ENCODE measurements at regions not wholly inside any gene's neighbourhood (a gene's known extent, or its start where the extent isn't known, plus 50 kb on each side); places are given as distances from the start of the nearest gene placed in this dataset.

DNA sequence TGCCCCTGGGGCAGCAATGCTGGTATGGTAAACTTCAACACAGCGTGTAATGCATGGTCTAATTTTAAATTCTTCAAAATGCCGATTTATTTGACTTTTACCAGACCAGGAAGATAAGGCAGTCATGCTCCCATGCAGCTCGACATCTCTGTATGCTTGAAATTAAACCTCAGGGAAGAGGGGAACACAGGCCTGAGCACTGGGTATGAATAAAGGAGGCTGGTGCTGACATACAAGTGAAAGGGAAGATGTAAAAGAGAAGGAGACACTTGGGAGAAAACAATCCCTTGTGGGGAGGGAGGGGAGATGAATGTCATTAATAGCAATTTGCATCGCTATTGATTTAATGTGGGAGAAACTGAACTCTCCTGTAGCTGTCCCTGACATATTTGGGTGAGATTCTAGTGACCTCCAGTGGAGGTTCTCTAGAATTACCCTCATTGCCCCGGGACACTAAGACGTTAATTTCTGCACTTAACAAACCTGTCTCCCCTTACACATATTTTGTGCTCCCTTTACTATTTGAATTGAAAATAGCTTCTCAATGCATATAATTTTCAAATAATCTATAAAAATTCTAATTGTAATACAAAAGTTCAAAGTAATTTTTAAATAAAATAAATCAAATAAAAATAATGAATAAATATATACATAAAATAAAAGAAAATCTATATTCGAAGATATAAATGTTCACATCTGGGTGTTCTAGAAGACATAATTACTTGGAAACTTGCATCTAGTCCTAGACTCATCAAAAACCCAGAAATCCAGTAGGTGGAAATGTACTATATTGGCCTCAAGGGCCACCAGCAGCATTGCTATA lies 283.1 kb downstream of the LMX1A start:
- DNase-seq (ENCODE audit: low read depth in 3 of 3): no peak

DNA sequence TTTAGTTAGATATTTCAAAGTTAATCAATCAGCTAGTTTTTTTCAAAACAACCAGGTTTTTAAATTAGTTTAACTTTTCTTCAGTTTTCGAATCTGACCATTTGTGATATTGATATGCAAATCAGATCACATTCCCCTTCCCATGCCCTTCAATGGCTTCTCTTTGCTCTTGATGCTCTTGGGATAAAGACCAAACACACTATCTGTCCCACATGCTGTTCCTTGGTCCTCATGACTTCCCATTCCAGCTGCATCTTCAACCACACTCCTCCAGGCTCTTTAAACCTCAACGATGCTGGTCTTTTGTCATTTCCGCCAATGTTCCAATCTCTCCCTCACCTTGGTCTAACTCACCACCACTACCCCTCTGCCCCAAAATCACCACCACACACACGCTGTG lies 285.8 kb downstream of the LMX1A start:
- no peak for DNase-seq (ENCODE audit: low read depth in 3 of 3)

DNA sequence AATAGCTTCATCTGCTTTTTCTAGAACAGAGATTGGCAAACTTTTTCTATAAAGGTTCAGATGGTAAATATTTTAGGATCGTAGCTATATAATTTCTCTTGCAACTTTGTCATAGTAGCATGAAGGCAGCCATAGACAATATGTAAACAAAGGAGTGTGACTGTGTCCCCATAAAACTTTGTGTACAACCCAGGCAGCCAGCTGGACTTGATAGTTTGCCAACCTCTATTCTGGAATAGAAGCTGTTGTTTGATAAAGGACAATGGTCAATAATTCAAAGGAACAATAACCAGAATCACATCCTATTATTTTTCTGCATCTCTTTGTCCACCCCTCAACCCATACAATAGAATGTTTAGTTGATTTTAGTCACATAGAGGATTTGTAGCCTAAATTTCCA lies 286.7 kb downstream of the LMX1A start:
- no peak for DNase-seq (ENCODE audit: low read depth in 3 of 3)

DNA sequence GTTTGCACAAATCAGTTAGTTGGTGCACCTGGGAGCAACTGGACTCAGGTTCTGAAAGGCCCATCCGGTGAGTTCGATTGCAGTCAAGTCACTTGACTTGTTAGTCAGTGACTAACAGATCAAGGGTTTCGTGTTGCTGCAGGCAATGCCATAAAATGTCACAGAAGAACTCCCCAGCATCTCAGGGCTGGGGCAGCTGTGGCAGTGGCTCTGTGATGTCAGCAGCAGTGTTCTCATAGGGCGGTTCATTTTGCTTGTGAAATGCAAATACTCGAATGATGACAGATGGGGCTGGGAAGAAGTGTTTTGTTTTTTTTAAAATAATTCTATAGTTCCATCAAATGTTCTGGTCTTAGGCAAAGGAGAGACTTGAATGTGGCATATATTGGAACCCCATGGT lies 287.8 kb downstream of the LMX1A start:
- no peak for DNase-seq (ENCODE audit: low read depth in 3 of 3)

DNA sequence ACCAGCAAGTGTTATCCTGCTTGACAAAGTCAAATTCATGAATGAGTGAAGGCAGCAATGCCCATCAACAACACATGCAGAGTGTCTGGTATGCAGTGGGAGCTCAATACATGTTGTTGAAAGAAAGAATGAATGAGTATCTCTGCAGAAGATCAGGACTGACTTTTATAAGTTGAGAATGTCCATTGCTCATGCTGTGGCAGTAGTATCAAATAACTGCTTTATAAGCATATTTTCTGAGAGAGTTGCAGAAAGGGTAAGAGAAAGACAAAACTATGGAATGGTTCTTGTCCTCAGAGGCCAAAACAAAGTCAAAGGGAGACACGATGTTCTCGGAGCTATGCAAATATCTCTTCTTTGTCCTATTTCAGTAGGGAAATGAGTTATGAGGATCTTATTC lies 288.7 kb downstream of the LMX1A start:
- DNase-seq (ENCODE audit: low read depth in 3 of 3): no peak

DNA sequence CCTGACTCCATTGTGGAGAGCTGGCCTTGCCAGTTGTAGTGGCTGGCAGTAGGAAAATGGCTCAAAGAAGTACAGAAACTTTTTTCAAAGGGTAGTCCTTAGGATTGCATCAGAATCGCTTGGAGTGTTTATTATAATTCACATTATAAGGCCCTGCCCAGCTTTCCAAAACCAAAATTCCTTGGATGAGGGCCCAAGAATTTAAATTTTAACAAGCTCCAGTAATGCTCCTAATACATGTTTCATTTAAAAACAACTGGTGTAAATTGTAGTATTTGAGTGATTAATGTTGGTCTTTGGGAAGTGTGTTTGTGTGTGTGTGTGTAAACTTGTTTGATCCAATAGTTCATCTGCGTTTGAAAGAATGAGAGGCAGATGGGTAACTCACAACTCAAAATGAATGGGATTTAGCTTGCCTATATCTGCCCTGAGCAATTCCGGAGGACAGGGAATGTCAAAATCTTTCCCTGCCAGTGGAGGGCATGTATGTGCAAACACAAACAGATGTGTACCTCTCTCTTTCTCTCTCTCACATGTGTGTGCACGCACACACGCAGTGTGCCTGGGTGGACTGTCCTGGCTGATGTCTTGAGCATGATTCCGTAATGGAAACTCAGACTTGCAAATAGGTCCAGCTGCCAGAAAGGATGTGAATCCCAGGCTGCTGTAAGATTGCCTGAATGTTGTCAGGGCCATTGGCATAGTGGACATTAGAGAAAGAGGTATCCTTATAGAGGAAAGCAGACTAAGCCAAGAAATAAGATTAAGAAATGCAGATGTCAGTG lies 293.1 kb downstream of the LMX1A start:
- no peak for DNase-seq (ENCODE audit: low read depth in 3 of 3)

DNA sequence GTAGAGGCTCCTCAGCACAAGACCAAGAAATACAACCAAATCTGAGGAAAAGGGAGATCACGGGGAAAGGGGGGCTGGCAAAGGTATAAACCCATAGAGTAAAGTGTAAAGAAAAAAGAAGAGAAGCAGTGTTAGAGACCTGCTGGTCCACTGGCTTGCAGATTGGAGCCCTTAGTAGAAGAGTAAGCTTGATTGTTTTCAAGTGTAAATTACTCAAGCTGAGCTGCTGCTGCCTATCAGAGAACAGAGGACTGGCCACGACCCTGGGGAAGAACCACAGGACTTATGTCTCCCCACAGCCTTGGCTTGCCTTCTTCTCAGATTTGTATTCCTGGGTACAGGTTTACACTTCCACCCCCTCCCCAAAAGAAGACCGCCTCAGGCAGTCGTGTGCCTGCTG lies 294.2 kb downstream of the LMX1A start:
- no peak for DNase-seq (ENCODE audit: low read depth in 3 of 3)

DNA sequence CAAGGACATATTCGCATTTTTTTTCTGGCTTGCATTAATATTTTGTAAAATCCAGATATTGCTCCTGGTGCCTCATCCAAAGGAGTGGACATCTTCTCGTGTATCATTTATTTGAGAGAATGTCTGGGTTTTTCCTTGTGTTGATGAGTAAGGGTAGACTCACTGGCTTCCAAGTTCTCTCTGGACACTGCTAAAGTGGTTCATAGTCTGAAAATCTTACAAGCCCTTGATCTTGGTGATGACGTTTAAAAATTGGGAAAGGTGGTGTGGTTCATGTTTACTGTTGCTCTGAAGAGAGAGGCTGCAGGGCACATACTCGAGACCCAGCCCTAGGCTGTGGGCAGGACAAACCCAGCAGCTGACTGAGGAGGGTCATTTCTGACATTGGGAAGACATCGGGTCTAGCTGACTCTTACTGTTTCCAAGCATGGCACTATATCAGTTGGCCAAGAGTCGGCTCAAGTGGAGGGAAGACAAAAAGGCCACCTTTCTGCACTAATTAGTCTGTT lies 296.2 kb downstream of the LMX1A start:
- DNase-seq (ENCODE audit: low read depth in 3 of 3): no peak

DNA sequence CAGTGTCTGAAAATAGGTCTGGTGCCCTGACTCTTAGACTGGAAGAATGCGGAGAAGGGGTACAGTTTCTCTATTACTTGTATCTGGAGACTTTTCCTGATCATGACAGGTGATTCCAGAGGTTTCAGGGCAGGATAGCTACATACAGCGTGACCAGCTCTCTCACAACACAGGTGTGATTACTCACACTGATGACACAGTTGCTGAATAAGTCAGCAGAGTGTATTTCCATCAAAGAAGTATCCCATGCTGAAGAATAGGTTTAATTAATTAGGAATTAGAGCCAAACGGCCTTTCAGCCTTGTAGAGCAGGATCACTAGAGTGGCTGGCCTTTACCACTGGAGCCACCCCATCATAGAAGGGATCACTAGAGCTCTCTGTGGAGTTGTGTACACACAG lies 298.6 kb downstream of the LMX1A start:
- no peak for DNase-seq (ENCODE audit: low read depth in 3 of 3)

DNA sequence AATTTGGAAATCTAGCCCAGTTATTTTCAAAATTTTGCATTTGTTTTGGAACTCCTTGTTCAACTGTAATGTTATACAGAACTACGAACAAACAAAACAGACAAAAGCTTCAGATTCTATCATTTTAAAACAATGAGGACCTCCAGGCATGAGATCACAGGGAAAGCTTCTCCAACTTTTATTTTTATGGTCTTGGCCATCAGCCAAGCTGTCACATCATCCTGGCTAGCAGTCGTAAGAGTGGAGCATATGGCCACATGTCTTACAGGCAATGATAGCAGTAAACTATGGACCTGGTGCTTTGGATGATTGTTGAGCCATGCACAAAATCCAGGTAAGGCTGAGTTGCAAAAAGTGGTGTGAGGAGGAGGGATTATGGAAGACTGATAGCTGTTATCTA lies 299.6 kb downstream of the LMX1A start:
- DNase-seq (ENCODE audit: low read depth in 3 of 3): no peak

DNA sequence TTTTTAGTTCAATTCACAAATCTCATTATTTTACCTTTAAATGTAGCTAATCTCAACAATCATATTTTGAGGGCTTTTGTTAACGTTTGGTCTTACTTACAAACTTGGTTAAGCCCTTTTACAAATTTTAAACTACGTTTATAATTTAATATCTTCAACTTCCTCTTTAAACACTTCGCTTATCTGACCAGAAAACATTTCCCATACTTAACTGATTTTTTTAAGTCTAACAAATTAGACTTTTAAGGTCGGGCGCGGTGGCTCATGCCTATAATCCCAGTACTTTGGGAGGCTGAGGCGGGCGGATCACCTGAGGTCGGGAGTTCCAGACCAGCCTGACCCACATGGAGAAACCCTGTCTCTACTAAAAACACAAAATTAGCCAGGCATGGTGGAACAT lies 300.9 kb downstream of the LMX1A start:
- DNase-seq (ENCODE audit: low read depth in 3 of 3): no peak

DNA sequence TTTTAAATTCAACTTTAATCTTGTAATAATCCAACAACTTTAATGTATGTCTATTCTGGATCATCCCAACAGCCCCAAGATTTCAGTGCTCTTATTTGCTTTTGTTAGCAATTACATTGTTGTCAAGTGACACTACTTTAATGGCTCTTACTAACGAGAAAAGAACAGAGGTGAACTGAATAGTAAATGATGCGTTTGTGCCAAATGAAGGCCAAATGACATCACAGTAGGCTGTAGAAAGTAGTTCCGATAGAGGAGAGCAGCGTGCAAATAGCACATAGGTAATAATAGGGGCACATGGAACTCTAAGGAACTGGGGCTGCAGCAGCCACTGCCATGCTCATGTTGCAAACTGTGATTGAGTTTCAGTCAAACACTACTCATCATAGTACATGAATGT lies 301.9 kb downstream of the LMX1A start:
- DNase-seq (ENCODE audit: low read depth in 3 of 3): no peak

DNA sequence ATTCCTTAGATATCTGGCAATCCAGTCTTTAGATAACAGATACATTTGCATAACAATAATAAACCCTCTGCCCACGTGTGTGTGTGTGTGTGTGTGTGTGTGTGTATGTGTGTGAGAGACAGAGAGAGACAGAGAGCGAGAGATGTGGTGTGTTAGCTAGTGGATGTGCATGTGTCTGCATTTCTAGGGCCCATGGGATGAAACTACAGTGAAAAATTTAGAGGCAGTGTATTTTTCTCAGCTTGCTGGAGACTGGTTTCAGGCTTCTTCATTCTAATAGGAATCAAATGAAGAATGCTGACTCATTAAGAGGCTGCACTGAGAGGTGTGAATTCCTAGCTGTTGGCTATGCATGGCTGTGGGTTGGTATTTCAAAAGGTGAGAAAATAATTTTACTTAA lies 303.2 kb downstream of the LMX1A start:
- no peak for DNase-seq (ENCODE audit: low read depth in 3 of 3)

DNA sequence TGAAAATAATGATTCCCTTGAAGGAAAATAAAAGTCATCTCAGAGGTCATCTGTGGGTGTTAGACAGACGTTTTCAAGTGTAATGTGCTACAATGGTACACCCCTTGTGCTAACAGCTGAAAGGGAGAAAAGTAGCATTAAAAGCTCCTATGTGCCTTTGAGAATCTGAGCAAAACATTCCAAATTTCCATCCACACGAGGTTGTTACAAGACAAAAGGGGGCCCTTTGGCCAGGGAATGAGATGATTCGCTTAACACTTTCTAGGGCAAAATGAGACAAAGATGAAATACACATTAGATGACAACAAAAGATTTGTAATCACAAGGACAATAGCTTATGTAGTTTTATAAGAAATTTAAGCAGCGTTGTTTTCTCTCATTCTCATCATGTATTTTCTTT lies 303.6 kb downstream of the LMX1A start:
- no peak for DNase-seq (ENCODE audit: low read depth in 3 of 3)

DNA sequence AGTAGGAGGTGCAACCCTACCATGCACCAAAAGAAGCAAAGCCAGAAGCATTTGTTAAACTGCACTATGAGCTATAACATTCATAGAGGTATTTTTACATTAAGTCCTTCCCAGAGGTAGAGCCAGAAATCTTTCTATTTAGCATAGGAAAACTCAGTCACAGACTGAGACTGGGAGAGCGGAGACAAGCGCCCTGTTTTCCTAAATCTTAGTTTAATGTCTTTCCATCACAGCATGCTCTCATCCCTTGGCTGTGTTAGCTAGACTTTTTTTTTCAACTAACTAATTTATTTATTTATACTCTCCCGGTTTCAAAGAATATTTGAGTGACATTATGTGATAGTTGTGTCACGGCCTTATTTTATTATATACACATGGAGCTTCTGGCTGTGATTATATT lies 304.1 kb downstream of the LMX1A start:
- DNase-seq (ENCODE audit: low read depth in 3 of 3): no peak

DNA sequence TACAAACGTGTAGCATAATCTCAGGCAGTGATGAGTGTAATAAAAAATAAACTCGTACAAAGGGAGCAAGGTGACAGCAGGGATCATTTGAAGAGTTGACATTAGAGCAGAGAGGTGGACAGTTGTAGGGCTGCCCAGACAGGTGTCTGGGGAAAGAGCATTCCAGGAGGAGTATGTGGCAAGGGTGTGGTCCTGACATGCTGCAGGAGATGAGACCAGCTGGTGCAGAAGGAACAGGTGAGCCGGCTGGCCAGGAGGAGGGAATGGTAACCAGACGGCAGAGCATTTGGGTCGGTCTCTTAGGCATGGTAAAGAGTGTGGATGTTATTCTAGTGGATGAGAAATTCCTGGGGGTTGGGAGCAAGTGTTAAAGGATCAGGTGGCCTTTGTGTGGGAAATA lies 306.3 kb downstream of the LMX1A start:
- no peak for DNase-seq (ENCODE audit: low read depth in 3 of 3)

DNA sequence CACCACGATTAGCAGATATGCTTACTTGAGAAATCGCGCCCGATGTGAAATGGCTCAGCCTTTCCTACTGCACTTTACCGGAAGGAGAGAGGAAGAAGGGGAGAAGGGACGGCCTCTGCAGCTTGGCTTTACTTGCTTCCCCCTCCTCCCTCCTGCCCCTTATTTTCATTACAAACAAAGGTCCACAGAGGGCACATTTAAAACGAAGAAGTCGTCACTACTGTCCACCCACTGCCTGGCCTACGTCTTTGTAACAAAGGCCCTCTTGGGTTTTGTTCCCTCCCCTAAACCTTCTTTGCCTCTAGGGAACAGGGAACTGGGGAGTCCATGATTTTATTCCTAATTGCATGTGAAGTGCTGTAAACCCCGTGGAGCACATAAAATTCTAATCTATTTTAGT lies 308.5 kb downstream of the LMX1A start:
- no peak for DNase-seq (ENCODE audit: low read depth in 3 of 3)

DNA sequence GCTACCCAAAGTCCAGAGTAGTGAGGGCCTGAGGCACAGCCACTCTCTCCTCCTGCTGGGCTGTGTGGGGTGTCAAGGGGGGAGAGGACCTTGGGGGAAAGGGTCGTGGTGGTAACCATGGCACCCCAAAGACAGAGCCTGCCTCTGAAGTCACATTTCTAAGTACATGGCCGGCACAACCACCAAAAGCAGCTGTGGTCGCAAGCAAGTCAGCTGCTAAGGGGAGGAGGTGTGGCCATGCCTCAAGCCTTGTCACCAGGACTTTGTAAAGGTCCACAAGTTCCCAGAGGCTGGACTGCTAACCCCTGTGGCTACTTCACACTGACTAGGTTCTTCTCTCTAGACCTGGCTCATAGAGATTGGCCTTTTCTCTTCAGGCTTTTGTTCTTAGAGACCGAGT lies 310.6 kb downstream of the LMX1A start:
- no peak for DNase-seq (ENCODE audit: low read depth in 3 of 3)

DNA sequence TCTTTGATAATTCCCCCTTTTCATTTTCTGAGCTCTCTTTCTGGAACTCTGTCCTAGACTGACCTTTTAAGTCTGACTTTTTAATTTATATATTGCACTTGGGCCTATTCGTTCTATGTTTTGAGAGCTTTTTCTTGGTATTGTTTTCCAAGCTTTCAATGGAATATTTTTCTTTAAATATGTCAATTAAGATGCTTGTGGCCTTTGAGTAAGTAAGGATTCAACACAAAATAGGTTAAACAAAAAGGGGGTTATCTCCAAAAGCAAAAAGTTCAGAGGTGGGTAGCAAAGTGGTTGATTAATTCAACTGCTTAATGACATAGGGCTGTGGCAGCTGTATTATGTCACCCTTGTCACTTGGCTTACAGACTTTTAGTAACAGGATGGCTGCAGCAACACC lies 315.9 kb downstream of the LMX1A start:
- DNase-seq (ENCODE audit: low read depth in 3 of 3): no peak

DNA sequence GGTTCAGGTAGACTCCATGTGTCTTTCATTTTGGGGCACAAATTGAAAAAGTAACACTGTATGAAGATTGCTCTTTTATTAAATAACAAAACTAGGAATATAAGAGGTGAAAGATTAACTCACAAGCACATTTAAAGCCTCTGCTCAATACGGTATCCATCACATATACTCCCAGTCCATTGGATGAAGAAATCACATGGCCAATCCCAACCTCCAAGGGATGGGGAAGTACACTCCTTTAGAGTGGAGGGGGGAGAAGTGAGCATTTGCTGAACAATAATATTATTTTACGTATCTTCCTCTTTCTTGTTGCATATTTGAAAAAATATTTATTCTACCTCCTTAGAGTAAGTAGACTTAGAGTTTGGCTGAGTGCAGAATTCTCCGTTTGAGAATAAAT lies 316.5 kb downstream of the LMX1A start:
- no peak for DNase-seq (ENCODE audit: low read depth in 3 of 3)

DNA sequence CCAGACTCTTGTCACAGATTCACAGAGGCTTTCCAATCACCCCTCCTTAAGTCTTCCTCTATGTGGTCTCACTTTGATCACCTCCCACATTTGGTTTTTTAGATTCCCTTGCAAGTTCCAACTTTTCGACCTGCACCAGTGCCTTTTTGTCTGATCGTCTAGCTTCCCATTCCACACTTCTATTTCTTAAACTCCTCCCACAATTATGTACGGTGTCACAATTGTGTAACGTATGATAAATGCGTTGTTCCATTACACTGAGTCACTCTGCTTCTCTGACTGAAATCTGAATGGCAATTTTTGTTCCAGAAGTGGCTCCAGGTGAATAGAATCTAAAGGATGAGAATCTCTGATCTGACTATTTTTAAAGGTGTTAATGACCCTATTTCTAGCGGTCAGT lies 320.1 kb downstream of the LMX1A start:
- DNase-seq (ENCODE audit: low read depth in 3 of 3): no peak

DNA sequence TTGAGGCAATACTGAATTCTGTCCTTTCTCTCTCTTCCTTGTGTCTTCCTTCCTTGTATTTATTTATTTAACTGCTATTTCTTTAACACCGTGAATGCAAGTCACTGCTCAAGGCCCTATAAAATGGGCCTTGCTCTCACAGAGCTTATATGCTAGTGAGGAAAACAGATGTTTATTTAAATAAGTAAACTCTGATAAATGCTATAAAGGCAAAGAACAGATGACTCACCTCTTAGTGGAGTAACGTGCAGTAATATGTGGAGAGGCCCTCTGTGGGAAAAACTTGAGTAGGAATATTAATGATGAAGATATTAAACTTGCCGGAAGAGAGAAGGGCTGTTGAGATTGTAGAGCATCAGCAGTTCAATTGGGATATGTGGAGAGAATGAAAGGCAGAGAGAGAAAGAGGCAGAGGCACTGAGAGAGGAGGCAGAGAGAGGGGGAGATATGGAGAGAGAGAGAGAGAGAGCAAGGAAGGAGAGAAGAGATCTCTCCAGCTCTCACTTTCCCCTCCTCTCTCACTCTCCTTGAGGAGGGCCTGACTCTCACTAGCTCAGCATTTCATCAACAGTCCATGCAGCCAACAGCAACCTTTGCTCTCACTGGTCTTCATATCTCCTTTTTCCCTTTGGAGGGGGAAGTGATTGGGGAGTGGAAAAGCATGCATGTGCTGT lies 322.2 kb downstream of the LMX1A start:
- DNase-seq (ENCODE audit: low read depth in 3 of 3): no peak

DNA sequence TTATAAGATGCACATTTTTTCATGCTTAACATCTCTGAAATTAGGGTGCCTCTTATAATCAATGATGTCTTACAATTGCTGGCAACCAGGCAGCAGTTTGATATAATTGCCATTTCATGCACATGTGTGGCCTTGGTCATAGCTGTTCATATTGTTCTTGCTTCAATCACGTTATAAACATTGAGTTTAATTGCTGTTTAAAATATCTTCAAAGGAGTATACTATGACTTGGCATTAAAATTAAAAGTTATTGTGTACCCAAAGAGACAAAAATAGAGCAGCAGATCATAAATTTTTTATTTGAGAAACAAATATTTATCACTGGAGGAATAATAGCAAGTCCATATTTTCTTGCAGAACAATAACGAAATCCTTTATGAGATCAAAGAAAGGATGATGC lies 325.5 kb downstream of the LMX1A start:
- DNase-seq (ENCODE audit: low read depth in 3 of 3): no peak

Data from stimulated activated CD4-positive, alpha-beta T cell treated with anti-CD3 and anti-CD28 coated beads, TNF-alpha, amount 100 ng/mL, for 24 hours (primary cell).